ENCODE measurements at regions not wholly inside any gene's neighbourhood (a gene's known extent, or its start where the extent isn't known, plus 50 kb on each side); places are given as distances from the start of the nearest gene placed in this dataset.

DNA sequence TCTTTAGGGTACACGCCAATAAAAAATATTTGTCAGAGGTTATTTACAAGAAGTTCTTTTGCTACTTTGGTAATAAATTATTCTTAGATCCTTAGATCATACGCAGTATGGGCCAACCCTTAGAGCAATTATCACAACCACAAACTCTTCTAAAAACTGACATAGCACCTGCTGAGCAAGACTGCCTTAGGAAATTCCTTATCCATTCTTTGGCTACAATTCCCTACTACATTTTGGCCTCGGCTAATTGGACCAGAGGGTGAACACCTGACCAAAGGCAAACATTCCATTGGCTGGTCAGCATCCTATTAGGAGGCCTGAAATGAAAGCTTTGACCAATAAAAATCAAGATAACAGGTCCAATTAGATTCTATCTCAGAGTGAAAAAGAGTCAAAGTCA, 147.6 kb upstream of the CCDC68 start:
- no peak overlapping the region for H2AFZ ChIP-seq
- H3K79me2 ChIP-seq (replicated peaks; ENCODE audit: insufficient read depth): no peaks in the 10 kb centered on the region
- no peaks in the 10 kb centered on the region for H3F3A ChIP-seq (replicated peaks; ENCODE audit: low read depth)
- no peak overlapping the region for H3K27ac Mint-ChIP-seq
- no peaks in the 10 kb centered on the region for H3K36me3 ChIP-seq (ENCODE audit: insufficient read depth)
- no peaks in the 10 kb centered on the region for H3K27me3 Mint-ChIP-seq (ENCODE audit: insufficient read depth, low read depth, poor library complexity)
- DNase-seq (ENCODE audit: low spot score) (no peak), ATAC-seq (no peak)
- H3K27me3 ChIP-seq (ENCODE audit: insufficient read depth): no peaks in the 10 kb centered on the region
- 0 out of 2 replicates have a peak, but pooled peaks cover 8% of the 10 kb centered on the region for H3K9me2 ChIP-seq (ENCODE audit: insufficient read depth)
- no peaks in the 10 kb centered on the region for H3K9me3 Mint-ChIP-seq
- H3K4me3 ChIP-seq: no peak overlapping the region
- no peak overlapping the region for H3K4me2 ChIP-seq
- peaks cover 12% of the 10 kb centered on the region for H3K4me1 Mint-ChIP-seq
- no peak overlapping the region for H3K27ac ChIP-seq (ENCODE audit: low read depth)
- no peak for TF ChIP-seq NANOG (IDR thresholded peaks at IDR 0.05; ENCODE audit: borderline replicate concordance)
- TF ChIP-seq, protein P1, sequence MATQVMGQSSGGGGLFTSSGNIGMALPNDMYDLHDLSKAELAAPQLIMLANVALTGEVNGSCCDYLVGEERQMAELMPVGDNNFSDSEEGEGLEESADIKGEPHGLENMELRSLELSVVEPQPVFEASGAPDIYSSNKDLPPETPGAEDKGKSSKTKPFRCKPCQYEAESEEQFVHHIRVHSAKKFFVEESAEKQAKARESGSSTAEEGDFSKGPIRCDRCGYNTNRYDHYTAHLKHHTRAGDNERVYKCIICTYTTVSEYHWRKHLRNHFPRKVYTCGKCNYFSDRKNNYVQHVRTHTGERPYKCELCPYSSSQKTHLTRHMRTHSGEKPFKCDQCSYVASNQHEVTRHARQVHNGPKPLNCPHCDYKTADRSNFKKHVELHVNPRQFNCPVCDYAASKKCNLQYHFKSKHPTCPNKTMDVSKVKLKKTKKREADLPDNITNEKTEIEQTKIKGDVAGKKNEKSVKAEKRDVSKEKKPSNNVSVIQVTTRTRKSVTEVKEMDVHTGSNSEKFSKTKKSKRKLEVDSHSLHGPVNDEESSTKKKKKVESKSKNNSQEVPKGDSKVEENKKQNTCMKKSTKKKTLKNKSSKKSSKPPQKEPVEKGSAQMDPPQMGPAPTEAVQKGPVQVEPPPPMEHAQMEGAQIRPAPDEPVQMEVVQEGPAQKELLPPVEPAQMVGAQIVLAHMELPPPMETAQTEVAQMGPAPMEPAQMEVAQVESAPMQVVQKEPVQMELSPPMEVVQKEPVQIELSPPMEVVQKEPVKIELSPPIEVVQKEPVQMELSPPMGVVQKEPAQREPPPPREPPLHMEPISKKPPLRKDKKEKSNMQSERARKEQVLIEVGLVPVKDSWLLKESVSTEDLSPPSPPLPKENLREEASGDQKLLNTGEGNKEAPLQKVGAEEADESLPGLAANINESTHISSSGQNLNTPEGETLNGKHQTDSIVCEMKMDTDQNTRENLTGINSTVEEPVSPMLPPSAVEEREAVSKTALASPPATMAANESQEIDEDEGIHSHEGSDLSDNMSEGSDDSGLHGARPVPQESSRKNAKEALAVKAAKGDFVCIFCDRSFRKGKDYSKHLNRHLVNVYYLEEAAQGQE (IDR thresholded peaks at IDR 0.05; ENCODE audit: unreplicated experiment): no peak
- no peaks in the 10 kb centered on the region for H4K20me1 ChIP-seq (replicated peaks; ENCODE audit: insufficient read depth)
- H3K36me3 Mint-ChIP-seq (ENCODE audit: low read depth): no peaks in the 10 kb centered on the region
- no peak overlapping the region for H3K4me3 Mint-ChIP-seq
- peaks cover 6% of the 10 kb centered on the region; the same call in 1 of the 2 replicates for H3K4me1 ChIP-seq (ENCODE audit: insufficient read depth)

DNA sequence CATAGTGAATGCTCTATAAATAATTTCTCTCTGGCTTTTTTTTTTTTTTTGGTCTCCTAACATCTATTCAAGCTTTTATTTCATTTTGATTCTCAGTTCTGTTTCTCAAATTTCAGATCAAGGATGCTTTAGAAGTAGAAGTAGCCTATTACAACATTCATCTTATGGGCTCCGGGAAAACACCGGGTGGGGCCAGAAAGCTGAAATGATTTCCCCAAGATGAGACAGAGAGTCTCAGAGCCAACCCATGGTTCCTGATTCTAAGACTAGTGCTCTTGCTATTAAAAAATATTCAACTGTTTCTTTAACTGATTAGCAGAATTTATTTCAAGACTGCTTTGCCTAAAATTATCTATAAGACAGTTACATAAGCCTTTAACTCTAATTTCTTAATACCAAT, 147.2 kb upstream of the CCDC68 start:
- Histone ChIP-seq H3K79me2 (replicated peaks; ENCODE audit: insufficient read depth) (no peaks in the 10 kb centered on the region), H3F3A (replicated peaks; ENCODE audit: low read depth) (no peaks in the 10 kb centered on the region), H3K27me3 (ENCODE audit: insufficient read depth) (no peaks in the 10 kb centered on the region), H4K20me1 (replicated peaks; ENCODE audit: insufficient read depth) (no peaks in the 10 kb centered on the region), H3K4me1 (ENCODE audit: insufficient read depth) (peaks cover 6% of the 10 kb centered on the region; the same call in 1 of the 2 replicates), H3K4me3 (no peak overlapping the region), H3K9me2 (ENCODE audit: insufficient read depth) (0 out of 2 replicates have a peak, but pooled peaks cover 4% of the 10 kb centered on the region), H3K27ac (ENCODE audit: low read depth) (no peak overlapping the region), H3K4me2 (no peak overlapping the region), H3K36me3 (ENCODE audit: insufficient read depth) (no peaks in the 10 kb centered on the region), H2AFZ (no peak overlapping the region)
- no peak overlapping the region for H3K4me3 Mint-ChIP-seq
- DNase-seq (ENCODE audit: low spot score) (no peak), ATAC-seq (no peak)
- H3K36me3 Mint-ChIP-seq (ENCODE audit: low read depth): no peaks in the 10 kb centered on the region
- no peak overlapping the region for H3K27ac Mint-ChIP-seq
- peaks cover 12% of the 10 kb centered on the region for H3K4me1 Mint-ChIP-seq
- no peaks in the 10 kb centered on the region for H3K9me3 Mint-ChIP-seq
- H3K27me3 Mint-ChIP-seq (ENCODE audit: insufficient read depth, low read depth, poor library complexity): no peaks in the 10 kb centered on the region
- TF ChIP-seq NANOG (IDR thresholded peaks at IDR 0.05; ENCODE audit: borderline replicate concordance) (no peak), CREB1 (CRISPR knock-in tag; IDR thresholded peaks at IDR 0.05; ENCODE audit: low read depth) (no peak), JUNB (IDR thresholded peaks at IDR 0.05; ENCODE audit: unreplicated experiment) (no peak), POLR2AphosphoS5 (IDR thresholded peaks at IDR 0.05; ENCODE audit: low read depth) (no peak), EZH2phosphoT487 (IDR thresholded peaks at IDR 0.05; ENCODE audit: unreplicated experiment) (no peak), ZNF331 (CRISPR knock-in tag; IDR thresholded peaks at IDR 0.05; ENCODE audit: low read depth) (no peak), ZNF114 (CRISPR knock-in tag; IDR thresholded peaks at IDR 0.05) (no peak)
- TF ChIP-seq, protein P1 (IDR thresholded peaks at IDR 0.05; ENCODE audit: unreplicated experiment): no peak
- TF ChIP-seq, protein P2, sequence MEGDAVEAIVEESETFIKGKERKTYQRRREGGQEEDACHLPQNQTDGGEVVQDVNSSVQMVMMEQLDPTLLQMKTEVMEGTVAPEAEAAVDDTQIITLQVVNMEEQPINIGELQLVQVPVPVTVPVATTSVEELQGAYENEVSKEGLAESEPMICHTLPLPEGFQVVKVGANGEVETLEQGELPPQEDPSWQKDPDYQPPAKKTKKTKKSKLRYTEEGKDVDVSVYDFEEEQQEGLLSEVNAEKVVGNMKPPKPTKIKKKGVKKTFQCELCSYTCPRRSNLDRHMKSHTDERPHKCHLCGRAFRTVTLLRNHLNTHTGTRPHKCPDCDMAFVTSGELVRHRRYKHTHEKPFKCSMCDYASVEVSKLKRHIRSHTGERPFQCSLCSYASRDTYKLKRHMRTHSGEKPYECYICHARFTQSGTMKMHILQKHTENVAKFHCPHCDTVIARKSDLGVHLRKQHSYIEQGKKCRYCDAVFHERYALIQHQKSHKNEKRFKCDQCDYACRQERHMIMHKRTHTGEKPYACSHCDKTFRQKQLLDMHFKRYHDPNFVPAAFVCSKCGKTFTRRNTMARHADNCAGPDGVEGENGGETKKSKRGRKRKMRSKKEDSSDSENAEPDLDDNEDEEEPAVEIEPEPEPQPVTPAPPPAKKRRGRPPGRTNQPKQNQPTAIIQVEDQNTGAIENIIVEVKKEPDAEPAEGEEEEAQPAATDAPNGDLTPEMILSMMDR (conservative IDR thresholded peaks at IDR 0.05; ENCODE audit: low read depth in 2 of 2): no peak
- TF ChIP-seq, protein P3, sequence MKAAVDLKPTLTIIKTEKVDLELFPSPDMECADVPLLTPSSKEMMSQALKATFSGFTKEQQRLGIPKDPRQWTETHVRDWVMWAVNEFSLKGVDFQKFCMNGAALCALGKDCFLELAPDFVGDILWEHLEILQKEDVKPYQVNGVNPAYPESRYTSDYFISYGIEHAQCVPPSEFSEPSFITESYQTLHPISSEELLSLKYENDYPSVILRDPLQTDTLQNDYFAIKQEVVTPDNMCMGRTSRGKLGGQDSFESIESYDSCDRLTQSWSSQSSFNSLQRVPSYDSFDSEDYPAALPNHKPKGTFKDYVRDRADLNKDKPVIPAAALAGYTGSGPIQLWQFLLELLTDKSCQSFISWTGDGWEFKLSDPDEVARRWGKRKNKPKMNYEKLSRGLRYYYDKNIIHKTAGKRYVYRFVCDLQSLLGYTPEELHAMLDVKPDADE (IDR thresholded peaks at IDR 0.05): no peak
